DMS79 treated with DMSO at 0.1 percent for 48 hours (cell line): ENCODE measurements at regions not wholly inside any gene's neighbourhood (a gene's known extent, or its start where the extent isn't known, plus 50 kb on each side); places are given as distances from the start of the nearest gene placed in this dataset.
"Not testable (repeated sequence)": the region's sequence is repeated elsewhere in the genome, so short reads cannot be mapped to it uniquely, and the experiment has no call there.

Experiments used
- DNase-seq: peaks from one replicate; lab custom pipeline; 2025; lab: John Stamatoyannopoulos, UW

DNA sequence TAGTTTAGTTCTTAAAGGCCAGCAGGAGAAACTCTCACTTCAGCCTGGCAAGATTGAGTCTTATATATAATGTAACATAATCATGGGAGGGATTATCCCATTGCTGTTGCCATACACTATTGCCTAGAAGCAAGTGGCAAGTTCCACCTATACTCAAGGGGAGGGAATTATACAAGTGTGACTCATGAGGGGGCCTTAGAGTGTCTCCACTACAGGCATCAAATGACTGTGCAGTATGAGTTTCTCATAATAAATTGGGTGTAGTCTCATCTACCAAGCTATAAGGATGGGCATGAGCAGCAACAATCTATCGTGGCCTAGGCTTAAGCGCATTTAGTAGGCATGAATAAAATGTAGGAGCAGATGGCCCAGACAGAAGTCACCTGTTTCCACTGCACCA, 89.1 kb upstream of the C1GALT1C1 start:
- no peak for DNase-seq

DNA sequence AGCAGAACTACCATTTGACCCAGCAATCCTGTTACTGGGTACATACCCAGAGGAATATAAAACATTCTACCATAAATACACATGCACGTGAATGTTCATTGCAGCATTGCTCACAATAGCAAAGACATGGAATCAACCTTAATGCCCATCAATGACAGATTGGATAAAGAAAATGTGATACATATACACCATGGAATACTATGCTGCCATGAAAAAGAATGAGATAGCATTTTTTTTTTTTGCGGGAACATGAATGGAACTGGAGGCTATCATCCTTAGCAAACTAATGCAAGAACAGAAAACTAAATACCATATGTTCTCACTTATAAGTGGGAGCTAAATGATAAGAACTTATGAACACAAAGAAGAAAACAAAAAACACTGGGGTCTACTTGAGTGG, 72.5 kb upstream of the C1GALT1C1 start:
- not testable (repeated sequence) for DNase-seq

DNA sequence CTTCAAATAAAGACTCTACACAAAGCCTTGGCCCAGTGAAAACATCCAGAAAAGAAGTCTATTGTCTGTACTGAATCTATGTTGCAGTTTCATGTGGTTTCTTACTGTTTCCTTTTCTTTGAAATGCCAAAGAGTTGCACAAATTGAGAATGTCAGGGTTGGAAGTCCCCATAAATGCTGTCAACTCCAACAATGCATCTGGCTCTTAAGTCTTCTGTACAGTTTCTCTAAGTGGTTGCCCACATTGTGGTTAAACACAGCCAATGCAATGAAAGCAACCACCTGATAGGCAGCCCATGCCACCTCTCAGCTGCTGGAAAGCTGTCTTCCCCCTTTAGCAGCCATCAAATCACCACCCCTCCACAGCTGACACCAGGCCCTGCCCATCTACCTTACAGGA, 67.2 kb upstream of the C1GALT1C1 start:
- no peak for DNase-seq

DNA sequence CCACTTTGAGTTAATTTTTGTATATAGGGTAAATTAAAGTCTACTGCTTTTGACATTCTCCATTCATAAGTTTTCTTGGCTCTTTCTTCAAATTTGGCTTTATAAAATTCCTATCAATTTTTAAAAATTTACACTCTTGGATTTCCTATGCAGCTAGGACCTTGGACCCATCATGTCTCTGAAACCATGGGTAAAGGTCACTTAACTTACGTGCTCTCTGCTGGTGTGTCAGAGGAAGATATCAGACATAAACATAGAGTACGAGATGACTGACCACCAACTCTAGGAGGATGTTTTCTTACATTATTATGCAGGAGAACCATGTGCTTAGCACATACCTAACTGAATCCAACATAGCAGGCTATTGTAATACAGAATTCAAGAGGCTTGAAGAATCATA, 62.5 kb upstream of the C1GALT1C1 start:
- DNase-seq = no peak

DNA sequence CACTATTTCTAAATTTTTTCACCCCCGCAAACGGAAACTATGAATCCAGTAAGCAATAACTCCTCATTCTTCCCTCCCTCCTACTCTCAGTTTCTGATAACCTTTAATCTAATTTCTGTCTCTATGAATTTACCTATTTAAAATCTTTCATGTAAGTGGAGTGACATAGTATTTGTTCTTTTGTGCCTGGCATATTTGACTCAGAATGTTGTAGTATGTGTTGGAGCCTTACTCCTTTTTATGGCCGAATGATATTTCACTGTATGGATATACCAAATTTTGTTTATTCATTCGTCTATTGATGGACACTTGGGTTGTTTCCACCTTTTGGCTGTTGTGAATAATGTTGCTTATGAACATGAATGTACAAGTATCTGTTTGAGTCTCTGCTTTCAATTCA, 61.1 kb upstream of the C1GALT1C1 start:
- no peak for DNase-seq

DNA sequence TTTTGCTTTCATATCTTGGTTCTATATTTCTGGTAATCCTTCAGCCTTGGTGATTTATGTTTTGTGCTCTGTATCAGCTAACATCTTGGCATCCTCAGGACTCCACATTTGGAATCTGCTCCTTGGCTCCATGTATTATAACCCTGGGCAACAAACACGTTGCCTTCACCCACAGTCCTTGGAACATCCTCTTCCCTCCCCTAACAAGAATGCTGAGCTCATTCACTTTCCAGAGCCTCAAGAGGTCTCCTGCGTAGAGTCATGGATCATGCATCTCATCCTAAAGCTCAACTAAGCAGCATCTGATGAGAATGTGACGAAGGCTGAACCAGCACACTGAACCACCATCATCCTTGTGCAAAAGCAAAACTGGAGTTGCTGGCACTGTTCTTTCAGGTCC, 60.5 kb upstream of the C1GALT1C1 start:
- DNase-seq = no peak

DNA sequence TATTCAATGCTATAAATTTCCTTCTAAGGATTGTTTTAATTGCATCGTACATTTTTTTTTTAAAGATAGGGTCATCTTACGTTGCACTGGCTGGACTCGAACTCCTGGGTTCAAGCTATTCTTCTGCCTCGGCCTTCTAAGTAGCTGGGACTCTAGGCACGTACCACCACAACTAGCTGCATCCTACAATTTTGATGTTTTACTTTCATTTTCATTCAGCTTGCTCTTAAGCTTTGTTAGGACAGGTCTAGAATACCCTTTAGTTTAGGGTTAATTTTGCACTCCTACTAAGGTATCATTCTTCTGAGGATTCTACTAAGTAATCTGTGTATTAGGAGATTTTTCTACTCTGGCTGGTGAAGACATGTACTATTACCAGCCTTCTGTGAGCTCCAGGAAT, 50.2 kb upstream of the C1GALT1C1 start:
- no peak for DNase-seq
